ENCODE measurements at regions not wholly inside any gene's neighbourhood (a gene's known extent, or its start where the extent isn't known, plus 50 kb on each side); places are given as distances from the start of the nearest gene placed in this dataset.

DNA sequence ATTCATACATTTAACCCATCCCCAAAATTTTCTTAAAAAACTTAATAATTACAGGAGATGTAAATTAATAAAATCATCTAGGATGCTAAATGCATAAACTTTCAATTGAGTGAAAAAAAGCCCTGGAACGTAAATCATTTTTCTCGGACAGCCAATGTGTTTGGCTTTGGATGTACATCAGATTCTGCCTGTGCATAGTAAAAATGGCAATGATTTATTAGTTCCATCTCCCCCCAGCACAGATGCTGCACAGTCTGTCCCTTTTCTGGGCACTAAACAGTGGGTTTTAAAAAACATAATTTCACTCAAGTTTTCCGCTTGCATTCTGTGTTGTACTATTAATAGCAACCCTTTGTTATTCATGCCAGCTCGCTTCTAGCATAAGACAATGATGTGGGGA, 147.7 kb downstream of the TM9SF2 start:
- TF ChIP-seq, protein P1, sequence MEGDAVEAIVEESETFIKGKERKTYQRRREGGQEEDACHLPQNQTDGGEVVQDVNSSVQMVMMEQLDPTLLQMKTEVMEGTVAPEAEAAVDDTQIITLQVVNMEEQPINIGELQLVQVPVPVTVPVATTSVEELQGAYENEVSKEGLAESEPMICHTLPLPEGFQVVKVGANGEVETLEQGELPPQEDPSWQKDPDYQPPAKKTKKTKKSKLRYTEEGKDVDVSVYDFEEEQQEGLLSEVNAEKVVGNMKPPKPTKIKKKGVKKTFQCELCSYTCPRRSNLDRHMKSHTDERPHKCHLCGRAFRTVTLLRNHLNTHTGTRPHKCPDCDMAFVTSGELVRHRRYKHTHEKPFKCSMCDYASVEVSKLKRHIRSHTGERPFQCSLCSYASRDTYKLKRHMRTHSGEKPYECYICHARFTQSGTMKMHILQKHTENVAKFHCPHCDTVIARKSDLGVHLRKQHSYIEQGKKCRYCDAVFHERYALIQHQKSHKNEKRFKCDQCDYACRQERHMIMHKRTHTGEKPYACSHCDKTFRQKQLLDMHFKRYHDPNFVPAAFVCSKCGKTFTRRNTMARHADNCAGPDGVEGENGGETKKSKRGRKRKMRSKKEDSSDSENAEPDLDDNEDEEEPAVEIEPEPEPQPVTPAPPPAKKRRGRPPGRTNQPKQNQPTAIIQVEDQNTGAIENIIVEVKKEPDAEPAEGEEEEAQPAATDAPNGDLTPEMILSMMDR (IDR thresholded peaks at IDR 0.05) = no peak
- no peak for TF ChIP-seq POLR2A (IDR thresholded peaks at IDR 0.05)

Data from Peyer's patch (tissue), 4 donors.